ENCODE measurements at regions not wholly inside any gene's neighbourhood (a gene's known extent, or its start where the extent isn't known, plus 50 kb on each side); places are given as distances from the start of the nearest gene placed in this dataset.

DNA sequence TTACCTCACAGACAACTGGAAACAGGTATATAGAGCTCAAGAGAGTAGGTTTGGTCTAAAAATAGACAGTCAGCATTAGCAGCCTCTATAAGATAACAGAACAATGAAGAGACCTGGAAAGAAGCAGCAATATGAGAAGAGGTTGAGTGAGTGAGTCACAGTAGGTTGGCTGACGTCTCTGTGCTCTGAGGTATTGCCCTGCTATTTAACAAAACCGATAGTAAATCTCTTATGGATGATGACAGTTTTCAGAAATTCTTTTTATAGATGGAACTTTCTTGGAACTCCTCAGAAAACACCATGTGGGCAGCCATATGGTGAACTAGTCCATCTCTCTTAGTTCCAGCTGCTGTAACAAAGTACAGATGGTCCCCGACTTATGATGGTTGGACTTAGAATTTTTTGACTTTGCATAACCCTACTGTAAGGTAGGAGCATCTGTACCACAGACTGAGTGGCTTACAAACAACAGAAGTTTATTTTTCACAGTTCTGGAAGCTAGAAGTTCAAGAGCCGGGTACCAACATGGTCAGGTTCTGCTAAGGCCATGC is 123.5 kb downstream of the MBD2 start:
- no peak for FAIRE-seq

DNA sequence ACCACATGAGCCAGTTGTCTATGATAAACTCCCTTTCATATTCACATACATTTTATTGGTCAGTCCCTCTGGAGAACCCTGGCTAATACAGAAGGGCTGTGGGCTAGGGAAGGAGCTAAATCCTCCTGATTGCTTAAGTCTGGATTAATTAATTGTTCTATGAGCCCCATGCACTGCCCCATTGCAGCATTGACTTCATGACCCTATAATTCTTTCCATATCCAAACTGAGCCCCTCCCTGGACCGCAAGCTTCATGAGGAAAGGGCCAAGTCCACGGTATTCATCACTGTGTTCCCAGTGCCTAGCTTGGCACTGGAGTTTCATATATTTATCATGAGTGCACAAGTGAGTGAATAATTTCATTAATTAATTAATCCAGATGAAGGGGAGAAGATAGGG is 124.0 kb downstream of the MBD2 start:
- no peak for FAIRE-seq

DNA sequence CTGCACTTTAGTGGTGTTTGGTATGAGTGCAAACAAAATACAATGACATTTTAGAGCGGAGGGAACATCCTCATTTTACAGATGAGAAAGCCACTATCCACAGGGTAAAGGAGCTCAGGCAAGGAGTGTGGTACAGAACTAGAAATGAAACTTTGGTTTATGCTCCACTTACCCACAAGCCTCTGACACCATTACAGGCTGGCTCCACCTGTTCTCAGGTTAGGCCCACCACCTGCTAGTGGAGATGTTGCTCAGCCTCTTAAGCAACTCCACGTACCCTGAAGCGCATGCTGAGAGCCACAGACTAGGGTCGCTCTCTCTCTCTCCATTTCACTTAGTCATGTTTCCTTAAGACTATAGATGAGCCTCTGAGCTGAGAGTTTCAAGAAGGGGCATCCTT is 130.0 kb downstream of the MBD2 start:
- no peak for FAIRE-seq

DNA sequence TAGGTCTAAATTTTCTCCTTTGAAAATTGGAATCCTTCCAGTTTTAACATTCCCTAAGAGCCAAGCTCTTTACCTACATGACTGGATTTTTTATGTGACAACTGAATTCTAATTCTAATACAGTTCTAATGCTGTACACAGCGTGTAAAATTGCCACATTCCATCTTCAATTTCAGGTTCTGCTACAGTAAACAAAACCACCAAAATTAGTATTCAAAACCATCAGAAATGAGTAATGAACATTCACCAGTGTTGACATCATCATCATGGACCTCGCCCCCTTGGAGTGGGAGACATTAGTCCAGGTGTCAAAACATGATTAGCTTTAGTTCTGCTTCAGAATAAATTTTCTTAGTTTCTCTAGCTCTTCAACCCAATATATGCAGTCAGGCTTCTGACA is 133.6 kb downstream of the MBD2 start:
- FAIRE-seq: no peak

DNA sequence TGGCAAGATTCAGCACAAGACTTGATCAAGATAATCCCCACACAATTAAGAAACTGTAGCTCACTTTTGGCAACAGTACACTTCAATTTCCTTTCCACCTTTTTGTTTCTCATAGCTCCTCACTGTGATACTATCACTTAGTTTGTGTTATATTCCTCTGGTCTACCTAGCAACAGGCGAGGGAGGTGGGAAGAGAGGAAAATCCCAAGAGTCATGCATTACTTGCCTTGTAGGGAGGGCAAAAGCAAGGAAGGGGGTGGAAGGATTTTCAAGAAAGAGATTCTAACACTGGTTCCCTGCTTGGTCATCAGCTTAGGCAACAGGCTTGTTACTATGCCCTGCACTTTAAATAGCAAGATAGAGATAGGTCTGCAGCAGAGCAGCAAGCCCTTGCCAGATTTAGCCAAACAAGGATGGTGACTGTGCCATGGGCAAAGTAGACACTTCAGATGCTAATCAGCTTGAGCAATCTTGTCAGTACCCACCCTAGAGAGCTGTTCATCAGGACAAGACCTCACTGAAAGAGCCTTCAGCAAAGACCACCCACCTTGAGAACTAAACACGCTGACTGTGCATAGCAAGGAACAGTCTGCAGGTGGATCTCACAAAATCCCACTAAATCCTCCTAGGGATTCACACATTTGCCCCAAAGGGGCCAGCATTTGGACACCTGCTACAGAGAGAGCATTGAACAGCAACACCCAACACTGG is 134.6 kb downstream of the MBD2 start:
- FAIRE-seq: no peak

DNA sequence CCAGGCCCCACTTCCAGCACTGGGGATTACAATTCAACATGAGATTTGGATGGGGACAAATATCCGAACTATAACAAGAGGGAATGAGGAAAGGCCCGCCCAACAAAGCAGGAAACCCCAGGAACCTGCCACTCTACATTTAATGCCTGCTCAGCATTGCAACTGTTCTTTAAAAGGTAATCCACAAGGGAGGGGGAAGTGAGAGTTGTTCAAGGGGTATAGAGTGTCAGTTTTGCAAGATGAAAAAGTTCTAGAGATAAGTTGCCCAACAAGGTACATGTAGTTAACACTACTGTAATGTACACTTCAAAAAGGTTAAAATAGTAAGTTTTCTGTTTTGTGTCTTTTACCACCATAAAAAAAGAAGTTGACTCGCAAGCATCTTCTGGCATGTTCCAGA is 137.6 kb downstream of the MBD2 start:
- FAIRE-seq: no peak

DNA sequence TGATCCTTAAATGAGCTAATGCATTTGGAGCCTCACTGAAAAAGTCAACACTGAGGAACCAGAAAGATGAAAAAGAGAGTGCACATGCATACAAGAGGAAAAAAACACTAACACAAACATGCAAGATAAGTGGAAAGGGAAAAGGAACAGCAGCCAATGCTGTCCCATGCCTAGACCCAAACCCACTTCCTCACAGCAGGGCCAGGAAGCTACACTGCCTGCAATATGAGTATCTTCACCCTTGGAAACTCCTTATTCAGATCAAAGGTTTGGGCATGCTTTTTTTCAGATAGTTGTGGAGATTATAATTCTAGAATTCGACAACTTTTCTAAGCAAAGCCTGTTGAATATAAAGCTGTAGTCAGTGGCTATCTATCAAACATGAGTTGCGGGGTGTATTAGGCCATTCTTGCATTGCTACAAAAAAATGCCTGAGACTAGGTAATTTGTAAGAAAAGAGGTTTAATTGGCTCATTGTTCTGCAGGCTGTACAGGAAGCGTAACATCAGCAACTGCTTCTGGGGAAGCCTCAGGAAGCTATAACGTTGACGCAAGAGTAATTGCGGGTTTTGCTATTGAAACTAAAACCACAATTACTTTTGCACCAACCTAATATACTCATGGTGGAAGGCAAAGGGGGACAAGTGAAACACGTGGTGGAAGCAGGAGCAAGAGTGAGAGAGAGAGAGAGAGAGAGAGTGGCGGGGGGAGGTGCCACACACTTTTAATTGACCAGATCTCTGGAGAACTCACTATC is 138.2 kb downstream of the MBD2 start:
- no peak for FAIRE-seq

DNA sequence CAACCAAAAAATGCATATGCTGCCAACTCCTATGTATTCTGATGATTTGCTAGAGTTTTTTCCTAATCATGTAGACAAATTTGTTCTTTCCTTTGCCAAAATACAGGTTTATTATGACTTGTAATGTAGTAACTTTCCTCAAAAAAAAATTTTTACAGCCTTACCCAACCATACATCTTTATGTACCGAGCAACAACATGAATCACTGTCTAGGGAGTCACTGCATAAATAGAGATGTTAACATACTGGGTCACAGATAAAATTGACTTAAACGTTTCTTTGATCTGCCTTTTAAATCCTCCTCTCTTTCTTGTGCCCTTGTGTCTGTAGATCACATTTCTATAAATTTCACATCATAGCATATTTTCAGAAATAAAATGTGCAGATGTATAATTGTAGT is 143.6 kb downstream of the MBD2 start:
- FAIRE-seq: no peak

DNA sequence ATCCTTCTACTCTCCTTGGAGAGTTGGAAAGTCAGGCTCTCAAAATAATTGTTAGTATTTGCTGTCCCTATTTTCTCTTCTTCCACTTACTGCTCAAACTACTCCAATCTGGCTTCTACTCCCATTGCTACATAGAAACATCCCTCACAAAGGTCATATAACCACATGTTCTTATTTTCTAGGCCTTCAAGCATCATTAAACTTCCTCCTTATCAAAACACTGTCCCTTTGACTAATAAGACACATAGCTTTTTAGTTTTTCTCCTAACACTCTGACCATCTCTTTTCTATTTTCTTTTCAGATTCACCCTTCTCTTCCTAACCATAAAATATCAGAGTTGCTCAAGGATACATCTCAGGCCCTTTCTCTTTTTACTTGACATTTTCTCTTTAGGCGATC is 148.3 kb downstream of the MBD2 start:
- FAIRE-seq: no peak

DNA sequence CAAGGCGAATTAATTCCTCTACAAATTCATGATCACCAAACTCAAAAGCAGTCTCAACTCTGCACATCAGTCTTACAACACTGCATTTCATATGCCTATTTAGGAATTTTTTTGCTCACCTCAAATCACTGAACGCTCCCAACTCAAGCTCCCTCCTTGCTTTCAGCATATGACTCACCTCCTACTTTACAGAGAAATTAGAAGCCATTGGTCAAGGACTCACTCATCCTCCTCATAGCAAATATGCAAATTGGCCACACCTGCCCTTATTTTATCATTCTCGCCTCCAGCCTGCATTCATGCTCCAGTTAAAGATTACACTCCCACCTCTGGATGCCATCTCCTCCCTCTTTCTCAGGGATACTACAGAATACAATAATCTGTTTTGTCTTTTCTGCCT is 148.8 kb downstream of the MBD2 start:
- no peak for FAIRE-seq

DNA sequence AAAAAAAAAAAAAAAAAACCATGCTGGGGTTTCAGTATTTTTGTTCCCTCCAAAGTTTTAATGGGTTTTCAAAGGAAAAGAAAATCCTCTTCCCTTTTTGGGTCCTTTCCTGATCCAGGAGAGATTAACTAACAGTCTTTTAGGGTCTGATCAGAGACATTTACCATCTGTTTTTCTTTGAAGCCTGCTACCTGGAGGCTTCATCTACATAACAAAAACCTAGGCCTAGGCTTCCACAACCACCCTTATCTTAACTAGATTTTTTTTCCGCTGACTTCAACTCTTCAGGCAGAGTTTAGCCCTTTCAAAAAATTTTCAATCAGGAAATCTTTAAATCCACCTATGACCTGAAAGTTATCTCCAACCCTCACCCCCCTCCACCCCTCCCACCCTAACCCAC is 154.7 kb downstream of the MBD2 start:
- FAIRE-seq: no peak

DNA sequence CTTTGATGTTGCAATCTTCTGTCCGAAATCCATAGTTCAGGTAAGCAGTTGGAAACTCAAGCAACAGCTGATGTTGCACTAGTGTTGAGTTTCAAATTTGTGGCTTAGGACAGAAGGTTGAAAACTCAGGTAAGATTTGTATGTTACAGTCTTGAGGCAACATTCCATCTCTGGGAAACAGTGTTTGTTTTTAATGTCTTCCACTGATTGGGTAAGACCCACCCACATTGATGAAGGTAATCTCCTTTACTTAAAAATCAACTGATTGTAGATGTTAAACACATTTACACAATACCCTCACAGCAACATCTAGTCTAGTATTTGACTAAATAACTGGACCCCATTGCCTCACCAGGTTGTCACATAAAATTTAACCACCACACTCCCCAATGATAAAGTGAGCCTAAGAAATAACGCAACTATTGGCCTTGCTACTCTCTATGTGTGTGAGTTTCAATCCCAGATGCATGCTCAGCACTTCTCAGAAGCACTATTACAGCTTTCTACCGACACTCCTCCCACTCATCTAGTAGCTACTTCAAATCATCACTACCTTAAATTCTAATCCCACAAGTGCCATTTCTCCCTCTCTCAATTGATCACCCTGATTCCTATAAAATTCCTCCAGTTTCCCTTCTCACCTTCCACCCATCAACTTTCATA is 164.0 kb downstream of the MBD2 start:
- no peak for FAIRE-seq

DNA sequence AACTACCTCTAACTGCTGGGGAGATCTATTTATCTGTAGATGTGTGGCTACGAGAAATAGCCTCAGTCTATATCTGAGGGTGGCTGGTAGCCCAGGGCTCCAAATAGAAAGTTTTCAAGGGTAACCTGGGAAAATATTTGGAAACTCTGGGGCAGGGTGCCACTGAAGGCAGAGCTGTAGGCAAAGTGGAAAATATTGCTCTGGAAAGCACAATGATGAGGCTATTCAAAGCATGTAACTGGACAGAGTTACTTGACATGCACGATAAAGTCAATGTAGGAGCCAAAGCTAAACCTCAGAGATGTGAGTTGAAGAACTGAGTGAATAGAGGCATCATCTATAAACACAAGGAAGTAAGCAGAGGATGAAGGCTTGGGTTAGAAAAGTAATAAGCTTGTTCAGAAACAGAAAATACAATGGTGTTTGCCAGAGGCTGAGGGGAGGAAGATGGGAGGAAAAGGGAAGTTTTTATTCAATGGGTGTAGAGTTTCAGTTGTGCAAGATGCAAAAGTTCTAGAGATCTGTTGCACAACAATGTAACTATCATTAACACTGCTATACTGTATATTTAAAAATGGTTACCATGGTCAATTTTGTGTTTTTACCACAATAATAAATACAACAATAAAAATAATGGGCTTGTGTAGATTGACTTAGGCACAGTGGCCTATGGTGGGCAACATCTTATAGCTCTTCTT is 171.6 kb downstream of the MBD2 start:
- no peak for FAIRE-seq

DNA sequence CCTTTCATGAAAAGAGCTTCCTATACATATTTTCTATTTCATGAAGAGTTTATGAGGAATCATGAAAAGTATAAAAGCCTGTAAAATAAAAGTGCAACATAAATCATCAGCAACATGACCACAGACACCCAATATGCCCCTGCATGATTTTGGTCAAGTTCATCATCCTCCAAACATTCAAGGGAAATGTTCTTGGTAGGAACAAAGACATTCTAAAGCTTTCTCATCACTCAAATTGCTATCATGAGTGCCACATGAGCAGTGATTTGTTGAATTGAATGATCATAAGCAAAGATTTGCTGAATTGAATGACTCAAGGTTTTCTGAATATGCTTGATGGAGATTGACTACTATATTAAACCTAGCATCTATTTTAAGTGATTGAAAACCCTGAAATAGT is 172.2 kb downstream of the MBD2 start:
- no peak for FAIRE-seq

DNA sequence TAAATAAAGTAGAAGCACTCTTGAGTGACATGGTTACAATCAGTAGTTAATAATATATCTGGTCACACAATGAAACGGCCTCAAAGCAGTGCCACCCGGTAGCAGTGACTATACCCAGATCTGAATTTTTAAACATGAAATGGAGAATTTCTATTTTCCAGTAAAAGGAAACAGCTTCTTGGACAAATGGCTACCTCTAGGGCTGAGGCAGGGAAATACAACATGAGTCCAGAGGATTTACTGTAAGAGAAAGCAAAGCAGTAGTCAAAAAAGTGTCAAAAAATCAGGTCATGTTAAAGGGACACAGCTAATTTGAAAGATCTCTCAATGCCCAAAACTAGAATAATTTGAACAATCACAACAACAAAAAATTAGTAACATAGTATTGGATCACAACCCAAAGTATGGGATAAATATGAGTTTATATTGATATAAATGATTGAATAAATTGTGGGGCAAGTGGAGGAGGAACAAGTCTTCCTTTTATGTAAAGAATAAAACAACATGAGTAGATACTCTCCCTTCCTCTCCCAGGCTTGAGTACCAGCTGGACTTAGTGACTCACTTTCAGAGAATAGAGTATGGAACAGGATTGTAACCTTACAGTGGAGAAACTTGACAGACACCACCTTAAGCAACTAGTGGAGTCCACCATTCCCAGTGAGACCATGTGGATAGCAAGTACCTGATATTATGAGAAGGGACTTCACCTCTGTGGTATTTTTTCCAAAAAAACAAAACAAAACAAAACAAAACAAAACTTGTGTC is 180.8 kb downstream of the MBD2 start:
- FAIRE-seq: no peak

DNA sequence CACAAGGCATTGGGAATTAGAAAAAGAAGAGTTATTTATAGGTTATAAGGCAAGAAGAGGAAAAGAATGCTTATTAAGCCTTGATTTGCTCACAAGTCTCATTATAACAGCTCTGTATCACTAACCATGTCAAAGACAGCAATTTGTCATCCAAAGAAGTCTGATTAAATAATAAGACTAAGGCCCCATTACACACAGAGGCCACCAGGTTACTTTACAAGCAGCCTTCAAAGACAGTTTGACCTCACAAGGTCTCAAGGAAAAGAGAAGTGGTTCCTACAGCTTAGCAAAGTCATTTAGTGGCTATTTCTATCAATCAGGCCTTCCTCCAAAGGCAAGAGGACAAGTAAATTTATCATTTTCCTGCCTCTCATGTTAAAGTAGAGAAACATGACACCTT is 188.5 kb downstream of the MBD2 start:
- FAIRE-seq: no peak

DNA sequence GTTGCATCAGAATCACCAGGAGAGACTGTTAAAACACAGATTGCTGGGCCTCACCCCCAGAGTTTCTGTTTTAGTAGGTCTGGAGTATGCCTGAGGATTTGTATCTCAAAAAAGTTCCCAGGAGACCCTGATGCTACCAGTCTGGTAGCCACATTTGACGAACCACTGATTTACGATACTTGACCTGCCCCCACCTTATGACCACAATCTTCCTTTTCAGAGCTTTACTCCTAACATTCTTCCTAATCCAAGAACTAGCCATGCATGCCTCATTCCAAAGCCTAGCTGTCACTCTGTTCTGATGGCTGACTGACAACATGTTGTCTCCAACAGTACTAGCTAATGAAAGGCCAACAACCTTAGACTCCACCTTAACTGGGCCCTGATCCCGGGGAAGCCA is 191.4 kb downstream of the MBD2 start:
- FAIRE-seq: no peak

DNA sequence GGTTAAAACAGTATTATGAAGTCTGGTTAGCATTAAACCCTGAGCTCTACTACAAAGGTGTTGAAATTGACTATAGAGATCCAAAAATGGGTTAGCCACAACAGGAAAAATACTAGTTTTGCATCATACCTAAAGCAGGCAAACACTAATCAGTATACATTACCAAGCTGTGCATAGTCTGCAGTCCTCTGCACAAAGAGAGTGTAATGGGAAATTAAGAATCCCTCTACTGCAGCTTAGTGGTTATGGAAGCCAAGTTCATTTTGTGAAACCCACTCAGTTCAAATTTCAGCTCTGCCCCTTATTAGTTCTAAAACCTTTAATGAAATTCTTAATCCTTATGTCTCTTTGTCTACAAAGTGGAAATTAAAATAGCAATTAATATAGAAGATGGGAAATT is 192.1 kb downstream of the MBD2 start:
- no peak for FAIRE-seq

DNA sequence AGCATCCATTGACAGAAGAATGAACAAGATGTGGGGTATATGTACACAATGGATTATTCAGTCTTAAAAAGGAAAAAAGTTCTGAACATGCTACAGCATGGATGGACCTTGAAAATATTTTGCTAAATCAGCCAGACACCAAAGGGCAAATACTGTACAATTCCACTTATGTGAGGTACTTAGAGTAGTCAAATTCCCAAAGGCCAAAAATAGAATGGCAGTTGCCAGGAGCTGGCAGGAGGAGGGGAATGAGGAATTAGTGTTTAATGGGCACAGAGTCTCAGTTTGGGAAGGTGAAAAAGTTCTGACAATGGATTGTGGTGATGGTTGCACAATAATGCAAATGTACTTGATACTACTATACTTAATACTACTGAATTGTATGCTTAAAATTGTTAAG is 193.2 kb downstream of the MBD2 start:
- FAIRE-seq: no peak

DNA sequence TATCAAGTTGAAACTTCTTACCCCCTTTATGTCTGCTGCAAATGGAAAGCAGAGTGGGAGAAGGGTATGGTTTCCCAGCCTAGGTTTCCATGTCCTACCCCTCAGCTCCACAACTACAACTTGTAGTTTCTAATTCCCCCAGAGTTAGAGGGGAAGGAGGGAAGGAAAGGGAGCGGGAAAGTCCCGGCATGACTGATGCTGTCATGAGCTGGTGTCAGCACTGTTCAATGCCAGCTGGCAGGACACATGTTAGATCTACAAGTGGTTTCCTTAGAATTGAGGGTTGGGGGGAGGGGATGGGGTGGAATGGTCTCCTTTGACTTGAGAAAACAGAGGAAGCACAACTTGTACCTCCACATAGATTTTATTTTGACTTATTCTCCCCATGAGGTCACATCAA is 194.0 kb downstream of the MBD2 start:
- FAIRE-seq: no peak

DNA sequence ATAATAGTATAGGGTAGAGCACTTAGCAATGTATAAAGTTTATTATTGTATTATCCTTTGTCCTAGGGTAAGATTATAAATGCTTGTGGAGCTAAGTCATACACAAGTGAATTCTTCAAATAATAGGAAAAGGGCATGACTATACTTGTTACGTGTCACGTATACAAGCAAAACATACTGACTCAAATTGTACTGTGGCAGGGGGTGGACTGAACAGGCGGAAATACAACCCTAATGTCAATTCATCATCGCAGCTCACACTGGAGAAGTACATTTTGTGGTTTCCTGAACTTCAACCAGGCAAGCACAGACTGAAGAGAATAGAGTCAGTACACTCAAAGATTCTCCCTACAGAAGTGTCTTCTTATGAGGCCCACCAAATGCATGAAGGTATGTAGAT is 201.0 kb downstream of the MBD2 start:
- no peak for FAIRE-seq

DNA sequence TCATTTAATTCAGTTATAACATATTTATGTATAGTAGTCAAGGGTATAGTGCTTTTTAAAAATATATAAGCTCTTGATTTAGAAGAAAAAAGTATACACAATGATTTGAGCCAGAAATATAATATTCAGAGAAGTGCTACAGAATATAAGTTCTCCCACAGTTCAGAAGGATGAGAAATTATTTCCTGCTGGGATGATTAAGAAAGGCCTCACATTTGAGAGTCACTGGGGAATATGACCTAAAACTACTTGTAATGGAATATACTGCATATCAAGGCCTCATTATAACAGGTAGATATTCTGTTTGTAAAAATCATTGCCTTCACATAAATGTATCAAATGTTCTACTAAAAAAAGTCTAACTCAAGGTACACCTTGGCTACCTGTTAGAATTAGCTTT is 203.5 kb downstream of the MBD2 start:
- no peak for FAIRE-seq
